Fibroblast of lung (primary cell): ENCODE measurements at regions not wholly inside any gene's neighbourhood (a gene's known extent, or its start where the extent isn't known, plus 50 kb on each side); places are given as distances from the start of the nearest gene placed in this dataset.

Experiments used
- EZH2 ChIP-seq: IDR thresholded peaks from 2 replicates; pipeline ENCODE4 v1.5.1; 2012; ENCODE audit warnings: low read length, control low read depth, mild to moderate bottlenecking; ENCODE audit errors: missing control alignments
- TF ChIP-seq, protein P1 (sequence below), 2 donors: IDR thresholded peaks in 1 of 2; conservative IDR thresholded peaks in 1 of 2; 1 replicate in 1 of 2; 2 replicates in 1 of 2; pipeline ENCODE4 v1.5.1; 2011 to 2012; ENCODE audit warnings: low read length in 2 of 2, control low read depth in 1 of 2, inconsistent platforms in 1 of 2, low read depth in 1 of 2, mild to moderate bottlenecking in 1 of 2

DNA sequence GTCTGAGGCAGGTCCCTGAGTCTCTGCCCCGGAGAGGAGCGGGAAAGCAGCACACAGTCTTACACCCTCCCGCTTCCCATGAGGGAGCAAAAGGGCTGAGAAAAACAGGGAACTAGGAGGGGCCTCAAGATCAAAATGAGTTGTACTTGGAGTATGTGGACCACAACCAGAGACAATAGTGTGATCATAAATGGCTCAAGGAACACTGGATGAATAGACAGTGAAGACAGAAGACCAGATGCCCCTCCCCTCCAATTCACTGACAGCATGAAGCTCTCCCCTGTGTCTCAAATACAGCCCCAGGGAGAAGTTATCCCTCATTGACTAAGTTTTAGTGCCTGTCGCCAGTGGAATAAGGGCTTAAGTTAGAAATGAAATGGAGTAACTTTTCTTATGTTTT, 191.0 kb downstream of the TFAP2A start:
- no peak for TF ChIP-seq EZH2
- TF ChIP-seq, protein P1, sequence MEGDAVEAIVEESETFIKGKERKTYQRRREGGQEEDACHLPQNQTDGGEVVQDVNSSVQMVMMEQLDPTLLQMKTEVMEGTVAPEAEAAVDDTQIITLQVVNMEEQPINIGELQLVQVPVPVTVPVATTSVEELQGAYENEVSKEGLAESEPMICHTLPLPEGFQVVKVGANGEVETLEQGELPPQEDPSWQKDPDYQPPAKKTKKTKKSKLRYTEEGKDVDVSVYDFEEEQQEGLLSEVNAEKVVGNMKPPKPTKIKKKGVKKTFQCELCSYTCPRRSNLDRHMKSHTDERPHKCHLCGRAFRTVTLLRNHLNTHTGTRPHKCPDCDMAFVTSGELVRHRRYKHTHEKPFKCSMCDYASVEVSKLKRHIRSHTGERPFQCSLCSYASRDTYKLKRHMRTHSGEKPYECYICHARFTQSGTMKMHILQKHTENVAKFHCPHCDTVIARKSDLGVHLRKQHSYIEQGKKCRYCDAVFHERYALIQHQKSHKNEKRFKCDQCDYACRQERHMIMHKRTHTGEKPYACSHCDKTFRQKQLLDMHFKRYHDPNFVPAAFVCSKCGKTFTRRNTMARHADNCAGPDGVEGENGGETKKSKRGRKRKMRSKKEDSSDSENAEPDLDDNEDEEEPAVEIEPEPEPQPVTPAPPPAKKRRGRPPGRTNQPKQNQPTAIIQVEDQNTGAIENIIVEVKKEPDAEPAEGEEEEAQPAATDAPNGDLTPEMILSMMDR (conservative IDR thresholded peaks at IDR 0.05 in 1 of 2, IDR thresholded peaks at IDR 0.05 in 1 of 2; ENCODE audit: low read depth in 1 of 2, low read length in 2 of 2): no peak
